ENCODE measurements at regions not wholly inside any gene's neighbourhood (a gene's known extent, or its start where the extent isn't known, plus 50 kb on each side); places are given as distances from the start of the nearest gene placed in this dataset.
"Not testable (repeated sequence)": the region's sequence is repeated elsewhere in the genome, so short reads cannot be mapped to it uniquely, and the experiment has no call there.

GRCh38 chr5:145540375-145540774 is 294.8 kb downstream of the PRELID2 start:
- peaks cover 11% of the 10 kb centered on the region for H3K4me1 ChIP-seq (ENCODE audit: control insufficient read depth, insufficient read depth, low read length)

GRCh38 chr5:145539201-145539600 is 295.9 kb downstream of the PRELID2 start:
- Histone ChIP-seq H3K9me3 (ENCODE audit: control insufficient read depth, insufficient read depth, low read length) (peaks cover 4% of the 10 kb centered on the region; the same call in 1 of the 2 replicates), H3K4me1 (ENCODE audit: control insufficient read depth, insufficient read depth, low read length) (peaks cover 11% of the 10 kb centered on the region), H3K9ac (ENCODE audit: low read depth, low read length) (no peak overlapping the region), H3K4me3 (ENCODE audit: low read depth, low read length) (no peak overlapping the region), H3K27me3 (ENCODE audit: control insufficient read depth, insufficient read depth, low read length) (no peaks in the 10 kb centered on the region), H3K36me3 (ENCODE audit: control insufficient read depth, insufficient read depth, low read length) (no peaks in the 10 kb centered on the region), H3K27ac (ENCODE audit: low read depth, low read length) (no peak overlapping the region)

More at GRCh38 chr5:145540375-145540774, 294.8 kb downstream of the PRELID2 start:
- no peak overlapping the region for H3K4me3 ChIP-seq (ENCODE audit: low read depth, low read length)
- no peaks in the 10 kb centered on the region for H3K27me3 ChIP-seq (ENCODE audit: control insufficient read depth, insufficient read depth, low read length)
- H3K36me3 ChIP-seq (ENCODE audit: control insufficient read depth, insufficient read depth, low read length), result no peaks in the 10 kb centered on the region
- H3K9ac ChIP-seq (ENCODE audit: low read depth, low read length), result no peak overlapping the region
- H3K27ac ChIP-seq (ENCODE audit: low read depth, low read length), result no peak overlapping the region
- H3K9me3 ChIP-seq (ENCODE audit: control insufficient read depth, insufficient read depth, low read length), result peaks cover 4% of the 10 kb centered on the region; the same call in 1 of the 2 replicates

- H3K36me3 ChIP-seq (ENCODE audit: control insufficient read depth, insufficient read depth, low read length), result no peaks in the 10 kb centered on the region
- H3K27me3 ChIP-seq (ENCODE audit: control insufficient read depth, insufficient read depth, low read length), result no peaks in the 10 kb centered on the region
- H3K27ac ChIP-seq (ENCODE audit: low read depth, low read length), result no peak overlapping the region
- H3K4me1 ChIP-seq (ENCODE audit: control insufficient read depth, insufficient read depth, low read length), result peaks cover 5% of the 10 kb centered on the region; the same call in 1 of the 2 replicates
- H3K9ac ChIP-seq (ENCODE audit: low read depth, low read length), result no peak overlapping the region
- no peak overlapping the region for H3K4me3 ChIP-seq (ENCODE audit: low read depth, low read length)
- peaks cover 4% of the 10 kb centered on the region; the same call in 1 of the 2 replicates for H3K9me3 ChIP-seq (ENCODE audit: control insufficient read depth, insufficient read depth, low read length)
Measured at GRCh38 chr5:145536133-145536532, 299.0 kb downstream of the PRELID2 start.

- H3K27ac ChIP-seq (ENCODE audit: low read depth, low read length), result no peak overlapping the region
- H3K36me3 ChIP-seq (ENCODE audit: control insufficient read depth, insufficient read depth, low read length), result no peaks in the 10 kb centered on the region
- no peaks in the 10 kb centered on the region for H3K27me3 ChIP-seq (ENCODE audit: control insufficient read depth, insufficient read depth, low read length)
- H3K9ac ChIP-seq (ENCODE audit: low read depth, low read length), result no peak overlapping the region
- H3K4me3 ChIP-seq (ENCODE audit: low read depth, low read length), result no peak overlapping the region
- H3K4me1 ChIP-seq (ENCODE audit: control insufficient read depth, insufficient read depth, low read length), result no peaks in the 10 kb centered on the region
- H3K9me3 ChIP-seq (ENCODE audit: control insufficient read depth, insufficient read depth, low read length), result no peaks in the 10 kb centered on the region
Measured at GRCh38 chr5:145531038-145531734, 304.0 kb downstream of the PRELID2 start.

- no peaks in the 10 kb centered on the region for H3K36me3 ChIP-seq (ENCODE audit: control insufficient read depth, insufficient read depth, low read length)
- H3K27me3 ChIP-seq (ENCODE audit: control insufficient read depth, insufficient read depth, low read length), result no peaks in the 10 kb centered on the region
- H3K4me3 ChIP-seq (ENCODE audit: low read depth, low read length), result no peak overlapping the region
- H3K9ac ChIP-seq (ENCODE audit: low read depth, low read length), result no peak overlapping the region
- H3K9me3 ChIP-seq (ENCODE audit: control insufficient read depth, insufficient read depth, low read length), result no peaks in the 10 kb centered on the region
- H3K27ac ChIP-seq (ENCODE audit: low read depth, low read length), result no peak overlapping the region
- peaks cover 10% of the 10 kb centered on the region for H3K4me1 ChIP-seq (ENCODE audit: control insufficient read depth, insufficient read depth, low read length)
Measured at GRCh38 chr5:145521523-145521922, 313.6 kb downstream of the PRELID2 start.

GRCh38 chr5:145521066-145521465 is 314.1 kb downstream of the PRELID2 start:
- Histone ChIP-seq H3K4me3 (ENCODE audit: low read depth, low read length) (no peak overlapping the region), H3K4me1 (ENCODE audit: control insufficient read depth, insufficient read depth, low read length) (peaks cover 10% of the 10 kb centered on the region), H3K9me3 (ENCODE audit: control insufficient read depth, insufficient read depth, low read length) (no peaks in the 10 kb centered on the region)

GRCh38 chr5:145520335-145520734 is 314.8 kb downstream of the PRELID2 start:
- H3K9ac ChIP-seq (ENCODE audit: low read depth, low read length), result no peak overlapping the region
- H3K27me3 ChIP-seq (ENCODE audit: control insufficient read depth, insufficient read depth, low read length), result no peaks in the 10 kb centered on the region
- no peak overlapping the region for H3K4me3 ChIP-seq (ENCODE audit: low read depth, low read length)
- H3K9me3 ChIP-seq (ENCODE audit: control insufficient read depth, insufficient read depth, low read length), result no peaks in the 10 kb centered on the region
- no peak overlapping the region for H3K27ac ChIP-seq (ENCODE audit: low read depth, low read length)
- H3K36me3 ChIP-seq (ENCODE audit: control insufficient read depth, insufficient read depth, low read length), result no peaks in the 10 kb centered on the region
- peaks cover 10% of the 10 kb centered on the region for H3K4me1 ChIP-seq (ENCODE audit: control insufficient read depth, insufficient read depth, low read length)

More at GRCh38 chr5:145521066-145521465, 314.1 kb downstream of the PRELID2 start:
- no peak overlapping the region for H3K9ac ChIP-seq (ENCODE audit: low read depth, low read length)
- H3K36me3 ChIP-seq (ENCODE audit: control insufficient read depth, insufficient read depth, low read length), result no peaks in the 10 kb centered on the region
- H3K27ac ChIP-seq (ENCODE audit: low read depth, low read length), result no peak overlapping the region
- no peaks in the 10 kb centered on the region for H3K27me3 ChIP-seq (ENCODE audit: control insufficient read depth, insufficient read depth, low read length)

GRCh38 chr5:145517588-145517987 is 317.6 kb downstream of the PRELID2 start:
- H3K9ac ChIP-seq (ENCODE audit: low read depth, low read length), result not testable (repeated sequence)

GRCh38 chr5:145511351-145511750 is 323.8 kb downstream of the PRELID2 start:
- Histone ChIP-seq H3K4me3 (ENCODE audit: low read depth, low read length) (no peak overlapping the region), H3K4me1 (ENCODE audit: control insufficient read depth, insufficient read depth, low read length) (no peaks in the 10 kb centered on the region), H3K9me3 (ENCODE audit: control insufficient read depth, insufficient read depth, low read length) (no peaks in the 10 kb centered on the region), H3K27ac (ENCODE audit: low read depth, low read length) (no peak overlapping the region), H3K36me3 (ENCODE audit: control insufficient read depth, insufficient read depth, low read length) (no peaks in the 10 kb centered on the region), H3K9ac (ENCODE audit: low read depth, low read length) (no peak overlapping the region), H3K27me3 (ENCODE audit: control insufficient read depth, insufficient read depth, low read length) (no peaks in the 10 kb centered on the region)

More at GRCh38 chr5:145517588-145517987, 317.6 kb downstream of the PRELID2 start:
- H3K36me3 ChIP-seq (ENCODE audit: control insufficient read depth, insufficient read depth, low read length); H3K27ac ChIP-seq (ENCODE audit: low read depth, low read length); H3K4me1 ChIP-seq (ENCODE audit: control insufficient read depth, insufficient read depth, low read length); H3K27me3 ChIP-seq (ENCODE audit: control insufficient read depth, insufficient read depth, low read length); H3K9me3 ChIP-seq (ENCODE audit: control insufficient read depth, insufficient read depth, low read length); H3K4me3 ChIP-seq (ENCODE audit: low read depth, low read length): not testable (repeated sequence)

- Histone ChIP-seq H3K27ac (ENCODE audit: low read depth, low read length) (no peak overlapping the region), H3K4me3 (ENCODE audit: low read depth, low read length) (no peak overlapping the region), H3K9me3 (ENCODE audit: control insufficient read depth, insufficient read depth, low read length) (no peaks in the 10 kb centered on the region), H3K36me3 (ENCODE audit: control insufficient read depth, insufficient read depth, low read length) (no peaks in the 10 kb centered on the region), H3K27me3 (ENCODE audit: control insufficient read depth, insufficient read depth, low read length) (no peaks in the 10 kb centered on the region), H3K4me1 (ENCODE audit: control insufficient read depth, insufficient read depth, low read length) (no peaks in the 10 kb centered on the region), H3K9ac (ENCODE audit: low read depth, low read length) (no peak overlapping the region)
Measured at GRCh38 chr5:145510769-145511168, 324.4 kb downstream of the PRELID2 start.

- Histone ChIP-seq H3K4me1 (ENCODE audit: control insufficient read depth, insufficient read depth, low read length) (no peaks in the 10 kb centered on the region), H3K4me3 (ENCODE audit: low read depth, low read length) (no peak overlapping the region), H3K9ac (ENCODE audit: low read depth, low read length) (no peak overlapping the region), H3K27ac (ENCODE audit: low read depth, low read length) (no peak overlapping the region), H3K9me3 (ENCODE audit: control insufficient read depth, insufficient read depth, low read length) (no peaks in the 10 kb centered on the region), H3K36me3 (ENCODE audit: control insufficient read depth, insufficient read depth, low read length) (no peaks in the 10 kb centered on the region), H3K27me3 (ENCODE audit: control insufficient read depth, insufficient read depth, low read length) (no peaks in the 10 kb centered on the region)
Measured at GRCh38 chr5:145510324-145510723, 324.8 kb downstream of the PRELID2 start.

Data from HUES48 (cell line).